Ureter (tissue), 1 donor: ENCODE measurements at regions not wholly inside any gene's neighbourhood (a gene's known extent, or its start where the extent isn't known, plus 50 kb on each side); places are given as distances from the start of the nearest gene placed in this dataset.

Experiments used
- DNase-seq: peaks from one replicate; pipeline ENCODE4 v3.0.0-alpha.2; 2020; ENCODE audit warnings: low spot score
- donor health status: DM: yes; HTN: yes; CAD: no.

DNA sequence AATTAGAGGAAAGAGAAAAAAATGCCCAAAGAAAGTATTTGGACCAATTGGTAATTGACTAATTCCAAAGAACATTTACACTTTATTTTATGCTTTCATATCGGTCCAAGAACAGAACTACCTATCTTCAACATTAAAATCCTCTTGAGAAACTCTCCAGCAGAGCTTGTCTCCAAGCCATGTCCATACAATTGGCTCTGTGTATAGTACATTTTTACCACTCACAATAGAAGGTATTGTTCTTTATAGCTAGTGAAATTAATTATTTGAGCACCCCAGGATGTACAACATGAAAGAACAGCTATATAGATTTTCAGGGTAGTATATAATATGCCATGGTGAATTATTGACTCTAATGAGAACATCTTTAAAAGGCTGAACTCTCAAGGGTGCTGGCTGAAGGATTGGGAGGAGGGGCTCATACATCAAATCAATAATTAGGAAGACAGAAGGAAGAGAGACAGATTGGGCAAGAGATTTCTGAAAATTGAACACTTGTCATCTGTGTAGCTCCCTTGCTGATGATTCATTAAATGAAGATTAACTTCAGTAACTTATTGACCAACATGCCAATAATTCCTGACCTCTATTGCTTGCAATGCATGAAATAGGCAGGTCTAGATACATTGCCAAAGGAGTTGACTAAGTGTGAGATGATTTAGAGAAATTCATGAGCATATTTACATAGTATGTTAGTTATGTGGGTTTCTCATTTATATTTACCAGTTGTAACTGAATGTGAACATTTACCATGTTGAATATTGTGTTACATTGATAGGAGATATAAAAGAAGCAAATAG, 249.7 kb downstream of the MTERF1 start:
- no peak for DNase-seq

DNA sequence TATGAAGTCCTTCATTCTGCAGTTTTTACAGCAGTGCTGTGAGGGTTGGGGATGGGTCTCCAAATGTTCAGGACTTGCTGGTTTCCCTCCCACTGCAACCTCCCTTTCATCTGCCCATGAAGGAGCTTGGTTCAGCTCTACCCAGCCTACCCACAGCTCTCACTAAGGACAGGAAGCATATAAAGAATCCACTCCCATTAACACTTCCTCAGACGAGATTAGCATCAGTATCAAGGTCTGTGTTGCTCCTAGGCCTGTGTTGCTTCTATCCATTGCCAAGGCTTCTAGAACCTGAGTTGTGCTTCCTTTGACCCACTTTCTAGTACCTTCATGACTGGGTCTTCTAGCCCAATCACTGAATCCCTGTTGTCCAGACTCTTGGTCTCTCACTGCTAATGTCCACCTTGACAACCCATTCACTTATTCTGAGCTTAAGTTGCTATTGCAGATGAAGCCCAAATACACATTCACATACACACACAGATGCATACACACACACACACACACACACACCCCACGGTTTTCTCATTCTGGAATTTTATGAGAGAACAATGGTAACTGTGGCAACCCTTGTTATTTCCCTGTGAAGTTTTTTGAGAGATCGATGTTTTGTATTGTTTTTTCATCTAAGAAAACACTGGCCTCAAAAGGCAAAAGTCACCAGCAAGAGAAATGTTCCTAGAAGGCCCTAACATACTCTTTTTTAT, 248.1 kb downstream of the MTERF1 start:
- no peak for DNase-seq

DNA sequence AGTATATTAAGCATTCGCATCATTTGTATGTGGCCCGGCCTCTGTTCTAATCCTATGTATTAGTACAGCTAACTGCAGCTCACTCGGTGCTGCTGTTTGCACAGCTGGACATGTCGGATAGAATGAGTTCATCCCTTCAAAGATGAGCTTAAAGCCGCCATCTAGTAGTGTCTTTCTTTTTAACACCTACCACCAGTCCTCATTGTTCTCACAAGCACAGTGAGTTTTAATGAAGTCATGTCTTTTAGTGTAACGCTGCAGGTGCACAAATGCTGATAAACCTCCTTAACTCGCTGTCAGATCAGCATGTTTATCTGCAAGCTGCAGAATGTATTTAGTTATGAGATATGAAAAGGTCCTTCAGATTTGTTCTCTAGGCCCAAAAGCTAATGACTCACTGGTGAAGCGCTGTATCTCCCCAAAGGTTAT, 247.5 kb downstream of the MTERF1 start:
- no peak for DNase-seq

DNA sequence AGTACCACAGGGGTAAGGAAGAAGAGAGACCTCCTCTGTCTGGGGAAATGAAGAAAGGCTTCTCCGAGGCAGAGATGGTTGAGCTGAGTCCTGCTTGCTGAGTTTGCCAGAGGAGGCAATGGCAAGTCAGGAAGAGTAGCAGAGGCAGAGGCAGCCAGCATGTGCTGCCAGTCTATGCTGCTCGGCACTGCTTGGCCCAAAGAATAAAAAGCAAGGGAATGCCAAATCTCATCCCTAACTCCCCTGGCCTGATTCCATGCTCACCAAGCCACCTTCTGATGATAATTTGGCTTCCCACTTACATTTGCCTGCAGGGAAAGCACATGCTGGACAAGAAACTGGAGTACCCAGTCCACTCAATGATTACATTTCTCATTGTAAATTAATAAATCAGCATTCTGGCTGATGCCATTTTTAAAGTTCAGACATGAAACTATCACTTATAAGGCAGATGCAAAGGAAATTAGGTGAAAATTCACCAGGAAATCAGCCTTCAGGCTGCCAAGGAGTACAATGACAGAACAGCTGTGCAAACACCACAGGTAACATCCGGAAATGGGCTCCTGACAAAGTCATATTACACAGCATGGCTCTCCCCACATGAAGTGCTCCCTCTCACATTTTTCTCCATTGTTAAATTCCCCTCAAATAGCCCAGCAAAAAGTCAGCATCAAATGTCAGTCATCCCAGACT, 245.9 kb downstream of the MTERF1 start:
- DNase-seq, result no peak

DNA sequence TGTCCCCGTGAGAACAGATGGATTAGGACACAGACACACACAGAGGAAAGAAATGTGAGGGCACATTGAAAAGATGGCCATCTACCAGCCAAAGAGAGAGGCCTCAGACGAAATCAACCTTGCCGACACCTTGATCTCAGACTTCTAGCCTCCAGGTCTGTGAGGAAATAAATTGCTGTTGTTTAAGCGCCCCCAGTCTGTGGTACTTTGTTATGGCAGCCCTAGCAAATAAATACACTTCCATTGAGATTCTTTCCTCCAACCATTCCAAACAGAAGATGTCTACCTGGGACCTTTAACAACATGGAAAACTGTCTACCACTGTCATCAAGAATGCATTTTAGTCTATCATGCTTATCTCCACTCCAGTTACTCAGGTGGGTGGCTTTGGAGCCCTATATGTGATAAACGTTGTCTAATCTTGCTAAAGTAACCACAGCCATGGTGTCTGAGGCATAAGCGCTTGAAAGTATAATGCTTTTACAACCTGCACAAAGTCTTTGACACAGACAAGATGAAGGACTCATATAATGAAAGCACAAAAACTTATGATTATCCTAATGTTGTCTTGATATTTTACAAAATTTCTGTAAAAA, 244.3 kb downstream of the MTERF1 start:
- no peak for DNase-seq

DNA sequence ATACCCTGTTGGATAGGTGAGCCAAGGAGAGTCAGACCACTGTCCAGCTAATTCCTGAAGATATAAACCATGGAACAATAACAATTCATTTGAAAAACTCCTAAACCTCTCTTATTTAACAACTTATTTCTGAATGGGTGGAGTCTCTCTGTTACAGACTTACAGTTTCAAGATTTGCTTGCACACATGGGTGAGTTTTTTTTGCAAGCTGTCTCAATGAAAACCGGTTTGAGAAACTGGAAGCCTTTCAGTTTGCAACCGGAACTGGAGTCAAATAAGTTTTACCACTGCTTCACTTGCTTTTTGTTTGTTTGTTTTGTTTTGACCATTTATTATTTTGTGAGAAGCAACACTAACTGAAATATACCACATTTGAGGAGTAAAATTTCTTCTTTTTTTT, 243.8 kb downstream of the MTERF1 start:
- DNase-seq, result no peak

DNA sequence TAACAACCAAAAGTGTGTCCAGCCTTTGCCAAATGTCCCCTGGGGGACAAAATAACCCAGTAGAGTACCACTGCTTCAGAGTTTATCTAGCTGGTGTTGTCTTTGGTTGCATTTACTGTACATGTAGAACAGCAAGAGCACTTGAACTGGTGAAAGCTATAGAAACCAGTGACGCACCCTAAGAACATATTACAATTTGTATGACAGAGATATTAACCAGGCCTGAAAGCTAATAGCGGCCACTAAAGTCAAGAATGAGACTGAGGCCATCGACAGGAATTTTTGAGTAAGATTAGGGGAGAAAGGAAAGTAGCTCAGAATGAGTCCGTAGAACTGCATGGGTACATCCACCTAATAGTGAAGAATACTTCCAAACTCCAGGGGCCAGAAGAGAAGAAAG, 236.2 kb downstream of the MTERF1 start:
- DNase-seq, result no peak

DNA sequence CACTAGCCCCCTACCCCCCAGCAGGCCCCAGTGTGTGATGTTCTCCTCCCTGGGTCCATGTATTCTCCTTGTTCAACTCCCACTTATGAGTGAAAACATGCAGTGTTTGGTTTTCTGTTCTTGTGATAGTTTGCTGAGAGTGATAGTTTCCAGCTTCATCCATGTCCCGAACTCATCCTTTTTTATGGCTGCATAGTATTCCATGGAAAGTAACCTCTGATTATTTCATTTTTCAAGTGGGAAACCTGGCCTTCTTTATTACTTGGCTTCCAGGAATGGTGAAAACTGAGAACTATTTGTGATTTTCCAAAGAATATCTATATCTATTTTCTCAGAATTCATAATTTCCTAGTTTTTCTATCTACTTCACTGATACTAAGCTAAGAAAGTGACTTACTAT, 235.0 kb downstream of the MTERF1 start:
- no peak for DNase-seq

DNA sequence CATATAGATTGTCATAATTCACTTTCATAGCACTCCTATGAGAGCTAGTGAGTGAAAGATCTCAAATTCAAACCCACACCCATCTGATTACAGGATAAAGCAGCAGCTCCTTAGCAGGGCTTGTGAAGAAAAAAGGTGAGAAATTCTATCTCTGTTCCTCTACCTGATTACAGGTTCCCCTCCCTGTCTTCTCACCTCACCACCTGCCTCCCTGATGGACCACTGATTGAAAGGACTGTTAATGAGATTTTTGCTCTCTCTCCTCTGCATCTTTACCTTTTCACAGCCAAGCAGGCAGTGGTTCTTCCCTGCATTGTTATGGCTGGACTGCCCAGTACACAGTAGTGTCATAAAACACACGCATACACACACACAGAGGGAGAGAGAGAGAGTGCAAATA, 228.5 kb downstream of the MTERF1 start:
- DNase-seq, result no peak

DNA sequence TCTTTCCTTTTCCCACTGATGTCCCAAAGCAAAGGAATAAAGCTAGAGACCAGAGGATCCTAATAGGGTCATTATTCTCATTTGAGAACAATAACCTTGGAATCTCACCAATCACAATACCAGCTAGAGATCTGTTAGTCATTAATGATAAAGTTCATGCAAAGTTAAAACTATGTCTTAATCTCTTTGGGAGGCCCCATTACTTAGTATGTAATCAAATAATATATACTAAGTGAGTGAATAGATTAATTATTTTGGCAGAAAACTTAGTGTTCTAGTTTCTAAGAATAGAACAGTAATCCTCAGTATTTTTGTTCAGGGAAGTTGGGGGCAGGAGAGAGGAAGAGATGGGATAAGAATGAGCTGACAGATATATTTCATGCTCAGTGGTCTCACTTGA, 227.2 kb downstream of the MTERF1 start:
- DNase-seq, result no peak

DNA sequence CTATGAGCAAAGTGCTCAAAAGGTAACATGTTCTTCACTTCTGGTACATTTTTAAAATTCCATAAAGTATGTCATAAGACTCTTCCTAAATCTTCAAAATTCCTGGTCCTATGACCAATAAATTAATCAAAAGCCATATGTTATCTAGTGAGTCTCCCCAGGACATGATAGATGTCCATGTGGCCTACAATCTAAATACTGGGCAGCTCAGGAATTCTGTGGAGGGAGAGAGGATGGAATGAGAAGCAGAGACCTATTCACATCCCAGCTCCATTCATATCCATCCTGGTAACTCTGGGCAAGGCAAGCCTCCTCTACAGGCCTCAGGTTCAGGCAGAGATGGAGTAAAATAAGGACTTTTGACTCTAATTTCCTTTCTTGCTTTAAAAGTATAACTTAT, 224.8 kb downstream of the MTERF1 start:
- DNase-seq, result no peak

DNA sequence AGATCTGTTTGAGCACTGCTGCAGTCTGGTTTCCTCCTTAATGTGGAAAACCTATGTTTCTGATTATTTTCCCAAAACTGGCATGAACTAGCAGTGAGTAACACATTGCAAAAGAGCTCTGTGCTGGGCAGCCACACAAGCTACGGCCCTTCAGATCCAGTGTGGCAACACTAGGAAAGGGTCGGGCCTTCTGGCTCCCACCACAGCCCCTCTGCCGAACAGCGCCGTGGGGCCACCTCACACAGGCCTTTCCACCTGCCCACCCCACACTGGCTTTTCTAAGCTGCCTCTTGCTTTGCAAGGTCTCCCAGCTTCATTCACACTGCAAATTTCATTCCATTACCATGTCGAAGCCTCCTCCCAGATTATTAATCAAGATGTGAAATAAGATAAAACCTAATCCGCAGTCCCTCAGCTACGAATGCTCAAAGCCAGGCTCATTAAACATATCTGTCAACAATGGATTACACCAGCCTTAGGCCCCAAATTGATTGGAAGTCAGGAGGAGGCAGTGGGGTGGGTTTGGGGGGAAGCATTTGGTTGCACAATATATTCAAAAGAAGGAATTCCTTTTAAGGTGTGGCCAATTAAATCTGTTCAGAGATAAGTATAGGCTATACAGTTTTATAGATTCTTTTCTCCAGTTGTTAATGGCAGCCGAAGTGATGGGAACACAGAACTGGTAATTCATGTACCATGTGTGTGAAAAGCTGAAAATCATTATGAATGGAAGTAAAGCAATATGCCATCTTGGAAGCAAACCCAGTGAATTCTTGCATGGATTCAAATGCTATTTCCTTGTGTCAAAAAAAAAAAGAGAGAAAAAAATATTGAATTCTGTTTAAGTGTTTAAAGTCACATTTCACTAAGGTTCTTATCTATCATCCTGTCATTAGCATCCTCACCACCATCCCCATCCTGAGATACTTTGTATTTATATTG, 223.7 kb downstream of the MTERF1 start:
- DNase-seq, result no peak

DNA sequence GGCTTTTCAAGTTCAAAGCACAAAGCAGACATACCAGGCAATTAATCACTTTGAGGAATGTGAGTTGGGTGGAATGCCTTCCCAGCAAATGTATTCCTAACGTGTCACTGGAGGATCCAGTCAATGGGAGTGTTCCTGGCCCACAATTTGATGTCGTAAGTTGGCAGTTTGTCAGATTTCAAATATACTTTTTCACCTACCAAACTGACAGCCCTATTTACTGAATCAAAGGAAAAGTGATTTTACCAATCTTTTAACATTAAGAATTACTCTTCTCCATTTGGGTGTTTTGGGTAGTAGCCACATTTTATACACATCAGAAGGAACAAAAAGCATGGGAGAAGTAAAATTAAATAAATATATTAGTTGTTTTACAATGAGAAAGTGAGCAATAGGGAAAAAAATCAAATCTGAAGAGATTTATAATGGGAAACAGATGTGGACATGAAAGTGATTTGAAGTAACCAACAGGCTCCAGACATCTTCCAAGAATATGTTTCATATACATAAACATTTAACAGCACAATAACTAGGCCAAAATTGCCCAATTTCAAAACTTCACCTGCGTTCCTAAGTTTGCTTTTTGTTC, 222.9 kb downstream of the MTERF1 start:
- DNase-seq, result no peak

DNA sequence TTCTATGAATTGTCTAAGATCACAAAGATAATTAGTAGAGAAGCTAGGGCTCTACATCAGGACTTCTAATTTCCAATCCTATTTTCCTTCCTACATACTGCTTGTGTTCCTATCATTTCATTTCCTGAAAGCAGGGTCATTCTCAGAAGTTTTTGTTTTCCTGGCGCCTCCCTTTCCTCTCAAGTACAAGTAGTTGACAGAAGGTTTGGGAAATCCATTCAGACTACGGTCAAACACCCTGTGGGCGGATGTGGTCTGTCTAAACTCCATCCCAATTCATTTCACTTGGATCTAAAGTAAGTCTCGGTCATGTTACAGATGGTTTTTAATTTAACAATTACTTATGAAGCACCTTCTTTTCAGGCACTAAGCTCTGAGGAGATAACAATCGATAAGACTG, 221.4 kb downstream of the MTERF1 start:
- no peak for DNase-seq

DNA sequence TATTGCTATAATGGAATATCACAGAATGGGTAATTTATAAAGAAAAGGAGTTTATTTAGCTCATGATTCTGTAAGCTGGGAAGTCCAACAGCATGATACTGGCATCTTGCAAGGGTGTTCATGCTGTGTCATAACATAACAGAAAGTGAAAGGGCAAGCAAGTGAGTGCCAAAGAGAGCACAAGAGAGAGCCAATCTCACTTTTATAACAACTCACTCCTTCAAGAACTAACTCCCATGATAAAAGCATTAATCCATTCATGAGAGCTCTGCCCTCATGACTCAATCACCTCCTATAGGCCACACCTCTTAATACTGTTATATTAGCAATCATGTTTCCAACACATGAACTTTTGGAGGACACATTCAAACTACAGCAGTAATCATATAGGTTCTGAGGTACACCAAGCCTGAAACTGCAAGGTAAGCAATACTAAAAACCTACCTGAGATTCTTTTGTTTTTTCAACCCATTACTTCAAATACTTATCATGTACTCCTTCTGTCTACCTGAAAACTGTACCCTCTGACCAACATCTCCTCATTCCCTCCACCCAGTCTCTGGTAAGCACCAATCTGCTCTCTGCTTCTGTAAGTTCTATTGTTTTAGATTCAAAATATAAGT, 219.7 kb downstream of the MTERF1 start:
- no peak for DNase-seq

DNA sequence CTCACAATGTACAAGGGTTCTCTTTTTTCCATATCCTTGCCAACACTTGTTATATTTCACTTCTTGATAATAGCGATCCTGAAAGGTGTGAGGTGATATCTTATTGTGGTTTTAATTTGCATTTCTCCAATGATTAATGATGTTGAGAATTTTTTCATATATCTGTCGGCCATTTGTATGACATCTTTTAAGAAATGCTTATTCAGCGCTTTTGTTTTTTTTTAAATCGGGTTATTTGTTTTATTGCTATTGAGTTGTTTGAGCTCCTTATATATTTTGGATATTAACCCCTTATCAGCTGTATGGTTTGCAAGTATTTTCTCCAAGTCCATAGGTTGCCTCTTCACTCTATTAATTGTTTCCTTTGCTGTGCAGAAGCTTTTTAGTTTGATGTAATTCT, 218.8 kb downstream of the MTERF1 start:
- no peak for DNase-seq

DNA sequence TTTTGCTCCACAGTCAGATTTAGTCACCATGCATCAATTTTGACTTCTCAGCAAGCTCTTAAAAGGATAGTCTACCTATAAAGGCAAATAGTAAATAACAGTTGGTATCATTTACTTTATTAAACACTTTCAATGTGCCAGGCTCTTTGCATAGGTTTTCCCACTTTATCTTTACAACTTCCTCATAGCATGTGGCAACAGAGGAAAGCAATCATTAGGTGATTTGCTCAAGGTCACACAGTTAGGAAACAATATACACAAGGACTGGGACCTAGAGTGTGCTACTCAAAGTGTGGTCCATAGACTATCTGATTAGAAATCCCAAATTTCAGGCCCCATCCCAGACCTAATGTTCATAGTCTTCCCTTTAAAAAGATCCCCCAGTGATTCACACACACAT, 212.3 kb downstream of the MTERF1 start:
- no peak for DNase-seq

DNA sequence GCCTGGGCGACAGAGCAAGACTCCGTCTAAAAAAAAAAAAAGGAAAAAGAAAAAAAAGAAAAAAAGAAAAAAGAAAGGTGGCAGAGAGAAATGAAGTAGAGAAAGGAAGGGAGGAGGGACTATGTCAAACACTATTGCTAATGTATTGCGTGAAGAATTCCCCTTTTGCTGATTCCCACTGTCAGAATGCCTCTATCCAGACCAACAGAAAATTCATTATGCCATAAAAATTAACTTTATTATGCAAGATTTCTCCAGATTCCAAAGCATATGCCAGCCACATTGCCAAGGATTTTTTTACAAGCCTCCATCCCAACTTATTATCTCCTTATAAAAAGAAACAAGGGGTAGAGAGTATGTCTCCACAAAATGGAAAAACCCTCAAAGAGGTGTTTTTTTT, 209.3 kb downstream of the MTERF1 start:
- no peak for DNase-seq

DNA sequence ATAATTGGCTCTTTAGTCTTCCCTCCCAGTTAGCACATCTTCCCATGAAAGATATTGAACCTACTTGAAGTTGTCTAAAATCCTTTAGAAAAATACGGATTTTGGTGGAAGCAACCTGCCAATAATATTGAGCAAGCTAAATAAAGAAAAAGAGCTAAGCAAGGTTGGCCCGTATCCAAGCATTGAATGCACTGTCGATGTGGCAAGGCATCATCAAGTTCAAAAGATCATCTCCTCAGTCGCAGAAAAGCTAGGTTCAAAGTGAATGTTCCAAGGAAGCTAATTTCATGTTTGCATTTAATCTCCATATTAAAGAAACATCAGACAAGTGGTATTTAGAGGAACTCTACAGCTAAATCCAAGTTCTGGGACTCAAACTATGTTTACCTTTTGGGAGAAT, 206.0 kb downstream of the MTERF1 start:
- no peak for DNase-seq

DNA sequence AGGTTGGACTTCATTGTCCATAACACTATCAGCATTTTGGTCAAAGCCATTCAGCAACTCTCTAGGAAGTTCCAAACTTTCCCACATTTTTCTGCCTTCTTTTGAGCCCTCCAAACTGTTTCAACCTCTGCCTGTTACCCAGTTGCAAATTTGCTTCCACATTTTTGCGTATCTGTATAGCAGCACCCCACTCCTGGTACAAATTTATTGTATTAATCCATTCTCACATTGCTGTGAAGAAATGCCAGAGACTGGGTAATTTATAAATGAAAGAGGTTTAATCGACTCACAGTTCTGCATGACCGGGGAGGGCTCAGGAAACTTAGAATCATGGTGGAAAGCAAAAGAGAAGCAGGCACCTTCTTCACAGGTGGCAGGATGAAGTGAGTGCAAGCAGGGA, 198.8 kb downstream of the MTERF1 start:
- DNase-seq, result no peak

DNA sequence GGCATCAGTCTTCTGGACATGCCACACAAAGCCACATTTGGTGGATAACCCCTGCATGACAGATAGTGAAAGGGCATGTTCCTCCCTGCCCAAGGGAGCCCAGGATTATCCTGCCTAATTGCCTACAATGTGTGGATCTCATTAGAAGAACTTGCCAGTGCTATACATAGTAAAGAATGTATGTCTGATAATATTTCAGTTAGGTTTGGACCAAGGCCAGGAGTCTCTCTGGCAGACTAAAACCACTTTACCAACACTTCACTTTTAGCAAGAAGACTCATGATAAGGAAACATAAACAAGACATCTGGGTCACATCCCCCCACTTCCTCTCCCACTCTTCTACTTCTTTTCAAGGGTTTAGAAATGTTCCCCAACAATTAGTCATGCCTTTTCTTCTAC, 196.7 kb downstream of the MTERF1 start:
- no peak for DNase-seq
